Omental fat pad (tissue), 3 donors: ENCODE measurements at regions not wholly inside any gene's neighbourhood (a gene's known extent, or its start where the extent isn't known, plus 50 kb on each side); places are given as distances from the start of the nearest gene placed in this dataset.

Experiments
- ATAC-seq: fragments of 150-250 bp; one replicate; pipeline ENCODE4 v1.9.1; 2016; ENCODE audit warnings: mild to moderate bottlenecking, moderate library complexity; ENCODE audit not compliant: low FRiP score
- DNase-seq: peaks from one replicate; pipeline ENCODE4 v3.0.0-alpha.2; 2019; ENCODE audit warnings: low spot score
- CTCF ChIP-seq, 3 donors: fragments of 450-650 bp; IDR thresholded peaks; one replicate each; pipeline ENCODE4 v1.5.1; 2016 to 2017; ENCODE audit warnings: antibody characterized with exemption in 3 of 3, mild to moderate bottlenecking in 3 of 3, moderate library complexity in 2 of 3

- TF ChIP-seq CTCF (IDR thresholded peaks at IDR 0.05) = no peak
- DNase-seq (no peak), ATAC-seq (no peak)
Observed at GRCh38 chr21:38930066-38930465, 124.3 kb downstream of the ETS2 start.

- DNase-seq (no peak), ATAC-seq (no peak)
- TF ChIP-seq CTCF (IDR thresholded peaks at IDR 0.05) = no peak
Observed at GRCh38 chr21:38929652-38930051, 123.9 kb downstream of the ETS2 start.

GRCh38 chr21:38929142-38929541 is 123.4 kb downstream of the ETS2 start:
- ATAC-seq (no peak), DNase-seq (no peak)
- no peak for TF ChIP-seq CTCF (IDR thresholded peaks at IDR 0.05)

GRCh38 chr21:38927776-38928175 is 122.0 kb downstream of the ETS2 start:
- TF ChIP-seq CTCF (IDR thresholded peaks at IDR 0.05) = no peak
- ATAC-seq (no peak), DNase-seq (no peak)

- DNase-seq = no peak
- peak; percentile 77 for ATAC-seq
- TF ChIP-seq CTCF (IDR thresholded peaks at IDR 0.05) = no peak
Observed at GRCh38 chr21:38925923-38926322, 120.2 kb downstream of the ETS2 start.

GRCh38 chr21:38925478-38925877 is 119.7 kb downstream of the ETS2 start:
- DNase-seq (no peak), ATAC-seq (no peak)
- no peak for TF ChIP-seq CTCF (IDR thresholded peaks at IDR 0.05)

GRCh38 chr21:38924954-38925353 is 119.2 kb downstream of the ETS2 start:
- ATAC-seq = no peak

More at GRCh38 chr21:38924954-38925353, 119.2 kb downstream of the ETS2 start:
- no peak for TF ChIP-seq CTCF (IDR thresholded peaks at IDR 0.05)
- no peak for DNase-seq
